NB4 (cell line): ENCODE measurements at regions not wholly inside any gene's neighbourhood (a gene's known extent, or its start where the extent isn't known, plus 50 kb on each side); places are given as distances from the start of the nearest gene placed in this dataset.
"Not testable (repeated sequence)": the region's sequence is repeated elsewhere in the genome, so short reads cannot be mapped to it uniquely, and the experiment has no call there.

Source experiments
- DNase-seq: peaks from one replicate; pipeline ENCODE4 v3.0.0; 2010; ENCODE audit warnings: low read depth
- H3K4me3 ChIP-seq: one replicate; pipeline ENCODE4 v1.5.1; 2011; ENCODE audit warnings: mild to moderate bottlenecking, low read depth, low read length, moderate library complexity
- CTCF ChIP-seq: IDR thresholded peaks from one replicate; pipeline ENCODE4 v1.5.1; 2012; ENCODE audit warnings: low read depth, low read length
- MAX ChIP-seq: IDR thresholded peaks from 2 replicates; pipeline ENCODE4 v1.6.1; 2011; ENCODE audit warnings: low read depth, low read length
- MYC ChIP-seq: IDR thresholded peaks from 2 replicates; pipeline ENCODE4 v1.6.1; 2011; ENCODE audit warnings: low read depth, low read length
- POLR2A ChIP-seq: IDR thresholded peaks from 2 replicates; pipeline ENCODE4 v1.6.1; 2011; ENCODE audit warnings: mild to moderate bottlenecking; ENCODE audit not compliant: insufficient read length; ENCODE audit errors: extremely low read depth

GRCh38 chr12:19615384-19615725 is 176.1 kb downstream of the AEBP2 start:
- TF ChIP-seq MYC (no peak), POLR2A (no peak), MAX (no peak), CTCF (no peak)
- H3K4me3 ChIP-seq = no peak overlapping the region
- DNase-seq = no peak

GRCh38 chr12:19616781-19617180 is 177.5 kb downstream of the AEBP2 start:
- TF ChIP-seq POLR2A (no peak), MAX (no peak), CTCF (no peak), MYC (no peak)
- no peak for DNase-seq

GRCh38 chr12:19620222-19620621 is 180.9 kb downstream of the AEBP2 start:
- DNase-seq = no peak
- TF ChIP-seq MYC (no peak), POLR2A (no peak), CTCF (no peak), MAX (no peak)
- no peak overlapping the region for H3K4me3 ChIP-seq

More at GRCh38 chr12:19616781-19617180, 177.5 kb downstream of the AEBP2 start:
- no peak overlapping the region for H3K4me3 ChIP-seq

GRCh38 chr12:19623751-19624399 is 184.6 kb downstream of the AEBP2 start:
- no peak overlapping the region for H3K4me3 ChIP-seq
- TF ChIP-seq MAX (no peak), CTCF (no peak), MYC (no peak), POLR2A (no peak)
- no peak for DNase-seq

GRCh38 chr12:19624491-19624890 is 185.2 kb downstream of the AEBP2 start:
- DNase-seq = no peak
- no peak overlapping the region for H3K4me3 ChIP-seq
- TF ChIP-seq CTCF (no peak), POLR2A (no peak), MAX (no peak), MYC (no peak)

GRCh38 chr12:19625551-19625950 is 186.3 kb downstream of the AEBP2 start:
- not testable (repeated sequence) for H3K4me3 ChIP-seq, DNase-seq
